ENCODE measurements at regions not wholly inside any gene's neighbourhood (a gene's known extent, or its start where the extent isn't known, plus 50 kb on each side); places are given as distances from the start of the nearest gene placed in this dataset.

GRCh38 chr12:130017591-130018449, 114.0 kb upstream of the TMEM132D start:
- Histone ChIP-seq H3K4me3 (no peak overlapping the region), H3K9me3 (ENCODE audit: low read depth) (no peaks in the 10 kb centered on the region), H3K27me3 (peaks cover 23% of the 10 kb centered on the region), H3K4me1 (ENCODE audit: low read depth) (no peaks in the 10 kb centered on the region), H3K36me3 (no peaks in the 10 kb centered on the region), H3K27ac (no peak overlapping the region)
- DNase-seq (ENCODE audit: low read depth in 1 of 2, low spot score in 1 of 2), result no peak
- TF ChIP-seq, protein P1, sequence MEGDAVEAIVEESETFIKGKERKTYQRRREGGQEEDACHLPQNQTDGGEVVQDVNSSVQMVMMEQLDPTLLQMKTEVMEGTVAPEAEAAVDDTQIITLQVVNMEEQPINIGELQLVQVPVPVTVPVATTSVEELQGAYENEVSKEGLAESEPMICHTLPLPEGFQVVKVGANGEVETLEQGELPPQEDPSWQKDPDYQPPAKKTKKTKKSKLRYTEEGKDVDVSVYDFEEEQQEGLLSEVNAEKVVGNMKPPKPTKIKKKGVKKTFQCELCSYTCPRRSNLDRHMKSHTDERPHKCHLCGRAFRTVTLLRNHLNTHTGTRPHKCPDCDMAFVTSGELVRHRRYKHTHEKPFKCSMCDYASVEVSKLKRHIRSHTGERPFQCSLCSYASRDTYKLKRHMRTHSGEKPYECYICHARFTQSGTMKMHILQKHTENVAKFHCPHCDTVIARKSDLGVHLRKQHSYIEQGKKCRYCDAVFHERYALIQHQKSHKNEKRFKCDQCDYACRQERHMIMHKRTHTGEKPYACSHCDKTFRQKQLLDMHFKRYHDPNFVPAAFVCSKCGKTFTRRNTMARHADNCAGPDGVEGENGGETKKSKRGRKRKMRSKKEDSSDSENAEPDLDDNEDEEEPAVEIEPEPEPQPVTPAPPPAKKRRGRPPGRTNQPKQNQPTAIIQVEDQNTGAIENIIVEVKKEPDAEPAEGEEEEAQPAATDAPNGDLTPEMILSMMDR (IDR thresholded peaks at IDR 0.05; ENCODE audit: low read depth, low read length), result no peak

DNA sequence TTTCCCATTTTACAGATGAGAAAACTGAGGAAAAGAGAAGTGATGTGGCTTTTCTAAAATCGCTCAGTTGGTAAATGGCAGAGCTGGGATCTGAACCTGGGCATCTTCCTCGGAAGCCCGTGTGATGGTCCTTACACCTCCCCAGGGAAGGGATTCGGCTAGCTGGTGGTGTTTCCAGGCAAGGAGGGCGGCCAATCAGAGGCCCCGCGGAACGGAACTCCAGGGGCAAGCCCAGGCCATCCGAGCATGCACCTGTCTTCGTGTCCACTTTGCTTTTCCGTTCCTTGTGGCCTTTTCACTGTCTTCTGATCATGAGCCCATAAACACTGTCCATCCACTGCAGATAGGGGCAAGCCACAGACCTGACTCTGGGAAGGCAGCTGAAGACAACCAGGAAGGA, 114.8 kb upstream of the TMEM132D start:
- no peaks in the 10 kb centered on the region for H3K9me3 ChIP-seq (ENCODE audit: low read depth)
- no peak for DNase-seq (ENCODE audit: low read depth in 1 of 2, low spot score in 1 of 2)
- H3K36me3 ChIP-seq, result no peaks in the 10 kb centered on the region

DNA sequence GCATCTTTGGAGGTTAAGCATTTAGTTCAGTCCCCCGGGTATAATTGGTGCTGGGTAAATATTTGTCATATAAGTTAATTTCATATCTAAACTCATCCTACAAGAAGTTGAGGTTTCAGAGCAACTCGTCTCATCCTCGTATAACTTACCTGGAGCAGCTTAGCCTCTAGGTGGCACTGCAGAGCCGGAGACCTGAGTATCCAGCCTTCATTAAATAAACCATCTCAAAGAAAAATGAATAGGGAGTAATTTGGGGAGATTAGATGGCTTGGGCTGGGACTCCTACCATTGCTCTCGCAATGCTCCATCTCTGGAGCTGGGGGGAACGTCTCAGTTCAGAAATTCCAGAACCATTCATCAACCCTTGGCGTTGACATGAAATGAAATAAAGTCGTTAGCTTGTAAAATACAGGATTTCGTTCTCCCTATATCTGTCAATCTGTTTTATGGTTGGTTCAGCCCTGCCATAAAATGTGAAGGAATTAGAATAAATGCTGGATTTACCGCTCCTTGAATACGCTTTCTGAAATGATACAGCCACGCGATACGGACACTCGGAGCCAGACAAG, 122.9 kb upstream of the TMEM132D start:
- Histone ChIP-seq H3K27ac (no peak overlapping the region), H3K36me3 (no peaks in the 10 kb centered on the region), H3K9me3 (ENCODE audit: low read depth) (no peaks in the 10 kb centered on the region), H3K4me3 (no peak overlapping the region), H3K27me3 (peaks cover 45% of the 10 kb centered on the region), H3K4me1 (ENCODE audit: low read depth) (no peaks in the 10 kb centered on the region)
- TF ChIP-seq, protein P1 (IDR thresholded peaks at IDR 0.05; ENCODE audit: low read depth, low read length), result peak; percentile 22
- peak in 1 of 2 donors; percentile 60 for DNase-seq (ENCODE audit: low read depth in 1 of 2, low spot score in 1 of 2)

More for the DNA sequence above, 114.8 kb upstream of the TMEM132D start:
- no peaks in the 10 kb centered on the region for H3K4me1 ChIP-seq (ENCODE audit: low read depth)
- TF ChIP-seq, protein P1 (IDR thresholded peaks at IDR 0.05; ENCODE audit: low read depth, low read length), result no peak
- peaks cover 15% of the 10 kb centered on the region for H3K27me3 ChIP-seq
- no peak overlapping the region for H3K4me3 ChIP-seq
- H3K27ac ChIP-seq, result no peak overlapping the region

GRCh38 chr12:130027798-130028197, 124.0 kb upstream of the TMEM132D start:
- Histone ChIP-seq H3K27me3 (peaks cover 56% of the 10 kb centered on the region), H3K4me1 (ENCODE audit: low read depth) (no peaks in the 10 kb centered on the region), H3K36me3 (no peaks in the 10 kb centered on the region), H3K9me3 (ENCODE audit: low read depth) (no peaks in the 10 kb centered on the region), H3K27ac (no peak overlapping the region), H3K4me3 (no peak overlapping the region)
- TF ChIP-seq, protein P1 (IDR thresholded peaks at IDR 0.05; ENCODE audit: low read depth, low read length), result no peak
- DNase-seq (ENCODE audit: low read depth in 1 of 2, low spot score in 1 of 2), result no peak

DNA sequence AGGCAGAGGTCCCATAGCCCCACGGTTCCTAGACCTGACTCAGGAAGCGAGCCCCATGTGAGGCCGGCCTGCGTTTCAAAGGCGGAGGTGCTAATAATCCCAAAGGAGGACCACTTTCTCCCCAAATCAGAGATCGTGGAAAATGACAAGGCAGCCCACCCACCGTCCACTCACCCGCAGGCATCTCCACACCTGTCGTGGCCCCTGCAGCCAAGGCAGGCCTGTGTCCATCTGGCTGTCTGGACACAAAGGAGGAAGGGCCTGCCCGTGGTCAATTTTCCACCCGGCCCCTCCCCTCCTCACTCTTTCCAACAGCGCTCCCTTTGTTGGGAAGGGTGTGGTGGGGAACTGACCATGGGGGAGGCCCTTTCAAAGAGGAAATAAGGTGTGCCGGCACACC, 125.3 kb upstream of the TMEM132D start:
- Histone ChIP-seq H3K27ac (no peak overlapping the region), H3K36me3 (no peaks in the 10 kb centered on the region), H3K4me1 (ENCODE audit: low read depth) (no peaks in the 10 kb centered on the region), H3K4me3 (no peak overlapping the region), H3K27me3 (peaks cover 70% of the 10 kb centered on the region), H3K9me3 (ENCODE audit: low read depth) (no peaks in the 10 kb centered on the region)
- TF ChIP-seq, protein P1 (IDR thresholded peaks at IDR 0.05; ENCODE audit: low read depth, low read length), result no peak
- no peak for DNase-seq (ENCODE audit: low read depth in 1 of 2, low spot score in 1 of 2)

Data from cardiac muscle cell (in vitro differentiated cells and primary cell).